Nephron (organoid): ENCODE measurements at regions not wholly inside any gene's neighbourhood (a gene's known extent, or its start where the extent isn't known, plus 50 kb on each side); places are given as distances from the start of the nearest gene placed in this dataset.
A peak's percentile ranks its signal among the peaks of the same experiment; 100 is the strongest.

Experiments
- H3K27ac Mint-ChIP-seq, 3 experiments: 2 replicates each; pipeline ENCODE4 v1.8.0; 2020; ENCODE audit warnings: mixed read lengths in 3 of 3, mild to moderate bottlenecking in 2 of 3, moderate library complexity in 1 of 3
- H3K27me3 Mint-ChIP-seq: 2 replicates; pipeline ENCODE4 v1.8.0; 2021; ENCODE audit warnings: low read depth, mild to moderate bottlenecking, moderate library complexity, mixed read lengths
- H3K36me3 Mint-ChIP-seq: 2 replicates; pipeline ENCODE4 v1.8.0; 2020; ENCODE audit warnings: low read depth, mixed read lengths
- H3K4me1 Mint-ChIP-seq: 2 replicates; pipeline ENCODE4 v1.8.0; 2020; ENCODE audit warnings: mixed read lengths
- H3K4me3 Mint-ChIP-seq, 3 experiments: 2 replicates each; pipeline ENCODE4 v1.8.0; 2020; ENCODE audit warnings: mild to moderate bottlenecking in 3 of 3, mixed read lengths in 3 of 3, moderate library complexity in 2 of 3
- H3K9me3 Mint-ChIP-seq: 2 replicates; pipeline ENCODE4 v1.8.0; 2020; ENCODE audit warnings: mixed read lengths
- TF ChIP-seq, protein P1 (sequence below), 3 experiments: fragments of 200-600 bp; sonication (generic); IDR thresholded peaks; one replicate each; pipeline ENCODE4 v1.5.0; 2021; ENCODE audit warnings: antibody characterized with exemption in 3 of 3; ENCODE audit not compliant: unreplicated experiment in 3 of 3

DNA sequence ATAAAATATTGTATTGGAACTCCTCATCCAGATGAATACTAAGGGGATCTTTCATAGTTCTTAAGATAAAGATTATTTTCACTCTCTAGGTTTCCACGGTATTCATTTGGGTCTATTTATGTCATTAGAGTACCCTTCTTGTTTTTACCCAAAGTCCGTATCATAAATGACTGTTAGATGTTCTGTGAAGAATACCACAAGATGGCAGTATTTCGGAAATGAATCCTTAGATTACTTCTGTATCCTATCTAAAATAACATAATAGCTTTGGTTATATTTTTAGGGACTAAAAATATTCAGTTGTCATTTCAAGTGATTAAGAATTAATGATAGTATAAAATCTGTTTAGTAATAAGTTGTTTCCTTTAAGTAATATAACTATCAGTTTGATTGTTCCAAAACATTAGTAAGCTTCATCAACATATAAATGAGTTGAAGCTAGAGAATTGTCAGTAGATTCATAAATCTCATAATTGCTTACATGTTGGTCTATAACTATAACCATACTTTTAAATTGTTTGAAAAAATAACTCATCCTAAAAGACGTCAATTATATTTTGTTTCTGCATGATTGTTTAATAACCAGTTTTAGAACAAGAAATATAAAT, 337.5 kb upstream of the KCND2 start:
- no peak overlapping the region for H3K27ac Mint-ChIP-seq
- peaks cover 9% of the 10 kb centered on the region for H3K27me3 Mint-ChIP-seq
- H3K4me3 Mint-ChIP-seq: no peak overlapping the region
- H3K4me1 Mint-ChIP-seq: no peaks in the 10 kb centered on the region
- TF ChIP-seq, protein P1, sequence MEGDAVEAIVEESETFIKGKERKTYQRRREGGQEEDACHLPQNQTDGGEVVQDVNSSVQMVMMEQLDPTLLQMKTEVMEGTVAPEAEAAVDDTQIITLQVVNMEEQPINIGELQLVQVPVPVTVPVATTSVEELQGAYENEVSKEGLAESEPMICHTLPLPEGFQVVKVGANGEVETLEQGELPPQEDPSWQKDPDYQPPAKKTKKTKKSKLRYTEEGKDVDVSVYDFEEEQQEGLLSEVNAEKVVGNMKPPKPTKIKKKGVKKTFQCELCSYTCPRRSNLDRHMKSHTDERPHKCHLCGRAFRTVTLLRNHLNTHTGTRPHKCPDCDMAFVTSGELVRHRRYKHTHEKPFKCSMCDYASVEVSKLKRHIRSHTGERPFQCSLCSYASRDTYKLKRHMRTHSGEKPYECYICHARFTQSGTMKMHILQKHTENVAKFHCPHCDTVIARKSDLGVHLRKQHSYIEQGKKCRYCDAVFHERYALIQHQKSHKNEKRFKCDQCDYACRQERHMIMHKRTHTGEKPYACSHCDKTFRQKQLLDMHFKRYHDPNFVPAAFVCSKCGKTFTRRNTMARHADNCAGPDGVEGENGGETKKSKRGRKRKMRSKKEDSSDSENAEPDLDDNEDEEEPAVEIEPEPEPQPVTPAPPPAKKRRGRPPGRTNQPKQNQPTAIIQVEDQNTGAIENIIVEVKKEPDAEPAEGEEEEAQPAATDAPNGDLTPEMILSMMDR (IDR thresholded peaks at IDR 0.05; ENCODE audit: unreplicated experiment in 3 of 3): peak; percentile 45 to 63 (median 59)
- no peaks in the 10 kb centered on the region for H3K36me3 Mint-ChIP-seq
- no peaks in the 10 kb centered on the region for H3K9me3 Mint-ChIP-seq

DNA sequence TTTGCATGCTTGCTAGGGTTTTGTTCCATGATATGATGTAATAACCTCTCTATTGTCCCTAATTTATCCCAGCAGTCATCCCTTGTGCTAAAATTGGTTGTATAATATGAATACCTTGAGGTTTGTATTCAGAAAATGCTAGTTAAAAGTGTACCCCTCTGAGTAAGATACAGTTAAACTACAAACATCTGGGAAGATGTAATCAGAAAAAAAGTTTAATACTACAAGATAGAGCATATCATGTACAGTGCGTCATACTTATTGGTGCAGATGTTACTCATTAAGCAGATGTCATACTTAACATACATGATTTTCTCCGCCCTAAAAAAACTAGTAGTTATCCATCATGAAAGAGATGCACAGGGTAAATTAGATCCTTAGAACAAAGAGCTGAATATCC, 336.1 kb upstream of the KCND2 start:
- H3K4me1 Mint-ChIP-seq: no peaks in the 10 kb centered on the region
- H3K27ac Mint-ChIP-seq: no peak overlapping the region
- H3K27me3 Mint-ChIP-seq: peaks cover 9% of the 10 kb centered on the region
- no peaks in the 10 kb centered on the region for H3K9me3 Mint-ChIP-seq
- TF ChIP-seq, protein P1 (IDR thresholded peaks at IDR 0.05; ENCODE audit: unreplicated experiment in 3 of 3): no peak
- H3K4me3 Mint-ChIP-seq: no peak overlapping the region
- no peaks in the 10 kb centered on the region for H3K36me3 Mint-ChIP-seq

DNA sequence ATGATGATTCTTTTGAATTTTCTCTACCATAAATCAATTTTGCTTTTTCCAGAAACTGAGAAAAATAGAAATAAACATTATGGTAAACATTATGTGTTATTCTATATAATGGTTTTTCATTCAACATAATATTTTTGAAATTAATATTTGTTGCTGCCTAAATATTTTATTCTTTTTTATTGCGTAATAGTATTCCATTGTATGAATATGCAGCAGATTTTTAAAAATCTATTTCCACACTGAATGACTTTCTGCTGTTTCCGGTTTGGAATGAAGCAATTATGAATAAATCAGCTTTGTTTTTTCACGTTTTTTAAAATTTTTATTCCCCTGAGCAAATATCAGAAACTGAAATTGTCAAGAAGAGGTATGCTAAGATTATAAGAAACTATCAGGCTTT, 335.2 kb upstream of the KCND2 start:
- H3K9me3 Mint-ChIP-seq: no peaks in the 10 kb centered on the region
- H3K4me3 Mint-ChIP-seq: no peak overlapping the region

DNA sequence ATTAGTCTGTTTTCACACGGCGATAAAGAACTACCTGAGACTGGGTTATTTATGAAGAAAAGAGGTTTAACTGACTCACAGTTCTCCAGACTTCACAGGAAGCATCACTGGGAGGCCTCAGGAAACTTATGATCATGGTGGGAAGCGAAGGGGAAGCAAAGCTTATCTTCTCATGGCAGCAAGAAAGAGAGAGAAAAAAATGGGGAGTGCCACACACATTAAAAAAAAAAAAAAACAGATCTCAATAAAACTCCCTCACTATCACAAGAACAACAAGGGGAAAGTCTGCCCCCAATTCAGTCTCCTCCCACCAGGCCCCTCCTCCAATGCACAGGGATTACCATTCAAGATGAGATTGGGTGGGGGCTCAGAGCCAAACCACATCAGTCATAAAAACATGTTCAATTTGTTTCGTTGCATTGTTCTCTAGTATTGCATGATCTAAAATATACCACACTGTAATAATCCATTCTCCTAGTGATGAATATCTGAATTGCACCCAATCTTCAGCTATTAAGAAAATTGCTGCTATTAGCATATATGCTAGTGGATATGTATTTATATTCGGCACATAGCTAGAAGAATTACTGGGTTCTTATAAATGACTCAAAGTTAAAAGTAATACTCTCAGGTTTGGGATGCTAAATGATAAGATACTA, 328.9 kb upstream of the KCND2 start:
- Mint-ChIP-seq H3K27me3 (peaks cover 2% of the 10 kb centered on the region), H3K4me3 (no peak overlapping the region), H3K9me3 (no peaks in the 10 kb centered on the region), H3K27ac (no peak overlapping the region), H3K36me3 (no peaks in the 10 kb centered on the region), H3K4me1 (no peaks in the 10 kb centered on the region)
- TF ChIP-seq, protein P1 (IDR thresholded peaks at IDR 0.05; ENCODE audit: unreplicated experiment in 3 of 3): no peak

More for the DNA sequence above, 335.2 kb upstream of the KCND2 start:
- TF ChIP-seq, protein P1 (IDR thresholded peaks at IDR 0.05; ENCODE audit: unreplicated experiment in 3 of 3): no peak
- H3K4me1 Mint-ChIP-seq: no peaks in the 10 kb centered on the region
- no peak overlapping the region for H3K27ac Mint-ChIP-seq
- no peaks in the 10 kb centered on the region for H3K36me3 Mint-ChIP-seq
- H3K27me3 Mint-ChIP-seq: peaks cover 9% of the 10 kb centered on the region

DNA sequence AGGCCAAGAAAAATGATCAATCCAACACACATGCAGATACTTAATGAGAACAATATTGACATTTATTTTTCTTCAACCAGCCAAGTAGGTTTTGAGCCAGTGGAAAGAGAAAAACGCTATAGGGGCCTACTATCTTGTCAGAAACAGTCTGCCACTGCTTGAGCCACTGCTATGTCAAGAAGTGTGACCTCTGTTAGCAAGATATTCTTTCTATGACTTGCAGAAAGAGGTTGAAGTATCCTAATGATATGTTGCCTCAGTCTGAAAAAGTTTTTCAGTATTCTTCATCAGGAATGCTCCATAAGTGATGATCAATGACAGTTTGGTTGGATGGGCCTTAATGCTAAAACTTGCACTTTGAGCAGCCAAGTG, 328.4 kb upstream of the KCND2 start:
- no peaks in the 10 kb centered on the region for H3K4me1 Mint-ChIP-seq
- no peaks in the 10 kb centered on the region for H3K36me3 Mint-ChIP-seq
- H3K9me3 Mint-ChIP-seq: no peaks in the 10 kb centered on the region
- TF ChIP-seq, protein P1 (IDR thresholded peaks at IDR 0.05; ENCODE audit: unreplicated experiment in 3 of 3): no peak
- H3K4me3 Mint-ChIP-seq: no peak overlapping the region
- no peaks in the 10 kb centered on the region for H3K27me3 Mint-ChIP-seq
- no peak overlapping the region for H3K27ac Mint-ChIP-seq

DNA sequence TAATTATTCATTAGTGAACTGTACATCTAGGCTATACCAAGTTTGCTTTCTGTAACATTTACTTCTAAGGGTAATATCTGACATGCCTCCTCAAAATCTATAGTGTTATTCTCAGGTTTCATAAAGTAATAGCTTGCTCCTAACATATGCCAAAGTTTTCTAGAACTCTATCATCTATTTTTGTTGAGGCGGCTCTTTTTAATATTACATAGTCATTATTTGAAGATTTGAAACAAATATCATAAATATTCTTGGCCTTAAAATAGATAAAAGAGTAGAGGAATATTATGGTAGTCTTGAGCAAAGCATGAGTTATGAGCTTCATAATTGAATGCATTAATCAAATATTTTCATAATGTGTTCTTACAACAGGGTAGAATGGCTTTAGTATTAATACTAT, 327.2 kb upstream of the KCND2 start:
- TF ChIP-seq, protein P1 (IDR thresholded peaks at IDR 0.05; ENCODE audit: unreplicated experiment in 3 of 3): no peak
- Mint-ChIP-seq H3K27ac (no peak overlapping the region), H3K9me3 (peaks cover 7% of the 10 kb centered on the region), H3K4me1 (no peaks in the 10 kb centered on the region), H3K27me3 (no peaks in the 10 kb centered on the region), H3K4me3 (no peak overlapping the region), H3K36me3 (no peaks in the 10 kb centered on the region)
